ENCODE measurements at regions not wholly inside any gene's neighbourhood (a gene's known extent, or its start where the extent isn't known, plus 50 kb on each side); places are given as distances from the start of the nearest gene placed in this dataset.

DNA sequence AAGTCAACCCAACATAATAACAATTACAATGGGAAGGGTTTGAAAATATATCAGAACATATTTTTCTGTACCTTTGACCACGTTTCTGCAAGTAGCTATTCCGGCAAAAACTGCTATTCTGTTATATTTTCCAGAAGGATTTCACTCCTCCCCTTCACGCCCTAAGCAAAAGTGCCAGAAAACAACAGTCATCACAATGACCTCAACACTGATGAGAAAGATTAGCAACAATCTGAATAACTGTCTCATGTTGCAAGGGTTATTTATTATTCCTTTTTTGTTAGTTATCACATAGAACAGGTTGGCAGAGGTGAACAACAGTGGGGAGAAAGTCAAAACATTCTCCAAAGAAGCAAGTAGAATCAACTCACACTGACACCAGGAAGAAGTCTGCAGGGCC, 269.4 kb upstream of the ARRDC4 start:
- H3K9me1 ChIP-seq (ENCODE audit: control insufficient read depth, insufficient read depth, low read length), result no peaks in the 10 kb centered on the region
- no peak overlapping the region for H3K9ac ChIP-seq (ENCODE audit: insufficient read depth in 1 of 2, low read depth in 2 of 2, low read length in 2 of 2)
- H3K27ac ChIP-seq (ENCODE audit: extremely low read depth, low read depth, low read length), result no peak overlapping the region
- no peaks in the 10 kb centered on the region for H3K4me1 ChIP-seq (replicated peaks in 1 of 2; ENCODE audit: control insufficient read depth in 2 of 2, insufficient read depth in 2 of 2, low read length in 2 of 2)
- no peaks in the 10 kb centered on the region for H3K36me3 ChIP-seq (ENCODE audit: control insufficient read depth, insufficient read depth, low read length)
- no peak overlapping the region for H3K4me2 ChIP-seq (ENCODE audit: insufficient read depth, low read length)
- DNase-seq (ENCODE audit: extremely low read depth in 1 of 4, low spot score in 3 of 4) (no peak), ATAC-seq (no peak), FAIRE-seq (no peak)
- no peaks in the 10 kb centered on the region for H4K20me1 ChIP-seq (replicated peaks; ENCODE audit: control insufficient read depth, insufficient read depth, low read length)
- H2AFZ ChIP-seq (ENCODE audit: low read depth, low read length), result no peak overlapping the region
- H3K27me3 ChIP-seq (ENCODE audit: control insufficient read depth in 2 of 2, insufficient read depth in 2 of 2, low read length in 2 of 2), result no peaks in the 10 kb centered on the region
- no peaks in the 10 kb centered on the region for H3K79me2 ChIP-seq (ENCODE audit: control insufficient read depth, insufficient read depth, low read length)
- ChIA-PET POLR2A (no interaction called here), CTCF (ENCODE audit: low intra/inter-chr PET ratio) (no interaction called here)
- intact Hi-C loops (cut with micrococcal nuclease) (no loop called here), in situ Hi-C loops (cut with MboI) (no loop called here)
- TF ChIP-seq NCOR1 (IDR thresholded peaks at IDR 0.05), result 0 out of 2 replicates have a peak, but pooled peaks have one; percentile 16
- TF ChIP-seq XRCC5 (IDR thresholded peaks at IDR 0.05; ENCODE audit: low read depth, low read length), result no peak
- TF ChIP-seq, protein P1, sequence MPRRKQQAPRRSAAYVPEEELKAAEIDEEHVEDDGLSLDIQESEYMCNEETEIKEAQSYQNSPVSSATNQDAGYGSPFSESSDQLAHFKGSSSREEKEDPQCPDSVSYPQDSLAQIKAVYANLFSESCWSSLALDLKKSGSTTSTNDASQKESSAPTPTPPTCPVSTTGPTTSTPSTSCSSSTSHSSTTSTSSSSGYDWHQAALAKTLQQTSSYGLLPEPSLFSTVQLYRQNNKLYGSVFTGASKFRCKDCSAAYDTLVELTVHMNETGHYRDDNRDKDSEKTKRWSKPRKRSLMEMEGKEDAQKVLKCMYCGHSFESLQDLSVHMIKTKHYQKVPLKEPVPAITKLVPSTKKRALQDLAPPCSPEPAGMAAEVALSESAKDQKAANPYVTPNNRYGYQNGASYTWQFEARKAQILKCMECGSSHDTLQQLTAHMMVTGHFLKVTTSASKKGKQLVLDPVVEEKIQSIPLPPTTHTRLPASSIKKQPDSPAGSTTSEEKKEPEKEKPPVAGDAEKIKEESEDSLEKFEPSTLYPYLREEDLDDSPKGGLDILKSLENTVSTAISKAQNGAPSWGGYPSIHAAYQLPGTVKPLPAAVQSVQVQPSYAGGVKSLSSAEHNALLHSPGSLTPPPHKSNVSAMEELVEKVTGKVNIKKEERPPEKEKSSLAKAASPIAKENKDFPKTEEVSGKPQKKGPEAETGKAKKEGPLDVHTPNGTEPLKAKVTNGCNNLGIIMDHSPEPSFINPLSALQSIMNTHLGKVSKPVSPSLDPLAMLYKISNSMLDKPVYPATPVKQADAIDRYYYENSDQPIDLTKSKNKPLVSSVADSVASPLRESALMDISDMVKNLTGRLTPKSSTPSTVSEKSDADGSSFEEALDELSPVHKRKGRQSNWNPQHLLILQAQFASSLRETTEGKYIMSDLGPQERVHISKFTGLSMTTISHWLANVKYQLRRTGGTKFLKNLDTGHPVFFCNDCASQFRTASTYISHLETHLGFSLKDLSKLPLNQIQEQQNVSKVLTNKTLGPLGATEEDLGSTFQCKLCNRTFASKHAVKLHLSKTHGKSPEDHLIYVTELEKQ (CRISPR knock-in tag; IDR thresholded peaks at IDR 0.05), result no peak
- TF ChIP-seq, protein P2, sequence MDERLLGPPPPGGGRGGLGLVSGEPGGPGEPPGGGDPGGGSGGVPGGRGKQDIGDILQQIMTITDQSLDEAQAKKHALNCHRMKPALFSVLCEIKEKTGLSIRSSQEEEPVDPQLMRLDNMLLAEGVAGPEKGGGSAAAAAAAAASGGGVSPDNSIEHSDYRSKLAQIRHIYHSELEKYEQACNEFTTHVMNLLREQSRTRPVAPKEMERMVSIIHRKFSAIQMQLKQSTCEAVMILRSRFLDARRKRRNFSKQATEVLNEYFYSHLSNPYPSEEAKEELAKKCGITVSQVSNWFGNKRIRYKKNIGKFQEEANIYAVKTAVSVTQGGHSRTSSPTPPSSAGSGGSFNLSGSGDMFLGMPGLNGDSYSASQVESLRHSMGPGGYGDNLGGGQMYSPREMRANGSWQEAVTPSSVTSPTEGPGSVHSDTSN (CRISPR knock-in tag; IDR thresholded peaks at IDR 0.05; ENCODE audit: low read depth), result no peak
- TF ChIP-seq, protein P2 (tag; conservative IDR thresholded peaks at IDR 0.05; ENCODE audit: low read depth), result peak; percentile 46
- TF ChIP-seq ZNF316 (IDR thresholded peaks at IDR 0.05), result 0 out of 2 replicates have a peak, but pooled peaks have one; percentile 4
- no peak for TF ChIP-seq SNIP1 (IDR thresholded peaks at IDR 0.05; ENCODE audit: low read depth)
- TF ChIP-seq CHD4 (IDR thresholded peaks at IDR 0.05; ENCODE audit: insufficient read depth, insufficient replicate concordance, low read depth, low read length, poor library complexity, severe bottlenecking), result no peak
- 0 out of 2 replicates have a peak, but pooled peaks have one; percentile 5 for TF ChIP-seq NFE2 (IDR thresholded peaks at IDR 0.05; ENCODE audit: low read depth)
- TF ChIP-seq JUND (IDR thresholded peaks at IDR 0.05; ENCODE audit: borderline replicate concordance, low read depth, low read length), result no peak
- TF ChIP-seq JUND (tag; IDR thresholded peaks at IDR 0.05; ENCODE audit: borderline replicate concordance, low read depth, low read length), result 0 out of 3 replicates have a peak, but pooled peaks have one; percentile 48
- TF ChIP-seq, protein P3, sequence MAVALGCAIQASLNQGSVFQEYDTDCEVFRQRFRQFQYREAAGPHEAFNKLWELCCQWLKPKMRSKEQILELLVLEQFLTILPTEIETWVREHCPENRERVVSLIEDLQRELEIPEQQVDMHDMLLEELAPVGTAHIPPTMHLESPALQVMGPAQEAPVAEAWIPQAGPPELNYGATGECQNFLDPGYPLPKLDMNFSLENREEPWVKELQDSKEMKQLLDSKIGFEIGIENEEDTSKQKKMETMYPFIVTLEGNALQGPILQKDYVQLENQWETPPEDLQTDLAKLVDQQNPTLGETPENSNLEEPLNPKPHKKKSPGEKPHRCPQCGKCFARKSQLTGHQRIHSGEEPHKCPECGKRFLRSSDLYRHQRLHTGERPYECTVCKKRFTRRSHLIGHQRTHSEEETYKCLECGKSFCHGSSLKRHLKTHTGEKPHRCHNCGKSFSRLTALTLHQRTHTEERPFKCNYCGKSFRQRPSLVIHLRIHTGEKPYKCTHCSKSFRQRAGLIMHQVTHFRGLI (CRISPR knock-in tag; IDR thresholded peaks at IDR 0.05), result no peak
- TF ChIP-seq ZNF197 (CRISPR knock-in tag; IDR thresholded peaks at IDR 0.05; ENCODE audit: low read depth), result no peak
- TF ChIP-seq MAFG (tag; conservative IDR thresholded peaks at IDR 0.05), result peak; percentile 49
- TF ChIP-seq CBFA2T3 (IDR thresholded peaks at IDR 0.05), result peak; percentile 25; the same call in 1 of the 2 replicates
- no peak for TF ChIP-seq CAMTA2 (CRISPR knock-in tag; conservative IDR thresholded peaks at IDR 0.05)
- 13% methylated on average over 3 of the region's 3 CpGs for WGBS (ENCODE audit: insufficient coverage, low coverage, missing lambda C conversion rate)
- H3K4me3 ChIP-seq, result no peak overlapping the region
- BruUV-seq (replicated peaks), result no TSS peak
- no peaks in the 10 kb centered on the region for H3K9me3 ChIP-seq (replicated peaks; ENCODE audit: control insufficient read depth, insufficient read depth, low read depth, low read length)

Data from K562 (cell line).